Small intestine (tissue), 7 donors: ENCODE measurements at regions not wholly inside any gene's neighbourhood (a gene's known extent, or its start where the extent isn't known, plus 50 kb on each side); places are given as distances from the start of the nearest gene placed in this dataset.

Source experiments
- DNase-seq, 2 donors: peaks; one replicate each; pipeline versions ENCODE4 v3.0.0 to v3.0.0-alpha.2; 2013
- FAIRE-seq: peaks from 2 replicates; lab custom pipeline; 2012; peaks lifted over from hg19 to GRCh38; lab: Jason Lieb, UNC
- H3K27ac ChIP-seq, 3 donors: one replicate each; pipeline ENCODE4 v1.5.1; 2013; ENCODE audit warnings: low read length in 2 of 3, mild to moderate bottlenecking in 2 of 3, control low read depth in 1 of 3, inconsistent platforms in 1 of 3, low read depth in 1 of 3, moderate library complexity in 1 of 3
- H3K27me3 ChIP-seq, 3 donors: one replicate each; pipeline ENCODE4 v1.6.1; 2013; ENCODE audit warnings: low read length in 3 of 3, inconsistent platforms in 1 of 3; ENCODE audit not compliant: control insufficient read depth in 3 of 3, insufficient read depth in 3 of 3
- H3K36me3 ChIP-seq, 3 donors: one replicate each; pipeline ENCODE4 v1.6.1; 2013; ENCODE audit warnings: low read length in 3 of 3, inconsistent platforms in 1 of 3, low read depth in 1 of 3, mild to moderate bottlenecking in 1 of 3, moderate library complexity in 1 of 3; ENCODE audit not compliant: control insufficient read depth in 3 of 3, insufficient read depth in 2 of 3
- H3K4me1 ChIP-seq, 3 donors: one replicate each; pipeline ENCODE4 v1.6.1; 2013; ENCODE audit warnings: low read length in 2 of 3, inconsistent platforms in 1 of 3, low read depth in 1 of 3, mild to moderate bottlenecking in 1 of 3, moderate library complexity in 1 of 3; ENCODE audit not compliant: control insufficient read depth in 3 of 3, insufficient read depth in 2 of 3
- H3K4me3 ChIP-seq, 3 donors: one replicate each; pipeline ENCODE4 v1.5.1; 2013; ENCODE audit warnings: low read length in 3 of 3, control low read depth in 1 of 3, inconsistent platforms in 1 of 3, low read depth in 1 of 3, mild to moderate bottlenecking in 1 of 3, moderate library complexity in 1 of 3
- H3K9me3 ChIP-seq, 2 donors: one replicate each; pipeline ENCODE4 v1.6.1; 2013; ENCODE audit warnings: low read depth in 1 of 2, low read length in 1 of 2; ENCODE audit not compliant: control insufficient read depth in 2 of 2, insufficient read depth in 1 of 2
- WGBS, 3 donors: extraction: QIAGEN DNeasy Blood & Tissue Kit; methylation state at CpG; one replicate each; pipeline ENCODE4 v1.1.7; 2013; 5-methylcytosine and 5-hydroxymethylcytosine counted together
- donor health status: healthy with polysubstance abuse.
- donor health status: control.
- donor health status: control.
- donor health status: Bipolar disorder and iron deficiency.
- donor health status: healthy.

DNA sequence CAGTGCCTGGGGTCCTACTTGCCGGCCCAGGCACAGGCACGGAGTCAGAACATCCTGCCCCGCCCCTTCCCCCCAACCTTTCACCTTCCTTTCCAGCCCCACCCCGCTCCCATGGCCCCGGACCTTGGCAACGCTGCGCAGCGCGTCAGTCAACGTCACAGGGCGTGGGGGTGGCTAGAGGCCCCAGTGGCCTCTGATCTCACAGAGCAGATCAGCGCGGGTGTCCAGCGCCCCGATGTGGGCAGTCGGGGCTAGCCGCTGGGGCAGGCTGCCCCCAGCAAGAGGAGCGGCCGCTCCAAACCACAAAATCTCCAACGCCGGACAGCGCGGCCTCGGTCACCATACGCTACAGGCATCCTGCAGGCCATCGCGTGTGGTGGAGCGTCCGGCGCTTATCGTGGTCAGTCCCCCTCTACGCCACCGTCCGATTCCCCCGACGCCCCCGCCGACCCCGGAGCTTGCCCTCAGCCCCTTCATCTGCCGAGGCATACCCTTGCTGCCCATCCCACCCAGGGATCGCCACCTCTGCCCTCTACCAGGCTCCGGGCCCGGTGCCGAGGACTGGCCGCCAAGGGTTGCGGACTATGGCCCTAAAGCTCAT lies 69.6 kb upstream of the APOOL start:
- Histone ChIP-seq H3K4me1 (no peaks in the 10 kb centered on the region), H3K36me3 (no peaks in the 10 kb centered on the region), H3K27me3 (no peaks in the 10 kb centered on the region), H3K4me3 (no peak overlapping the region), H3K9me3 (no peaks in the 10 kb centered on the region), H3K27ac (no peak overlapping the region)
- FAIRE-seq (no peak), DNase-seq (no peak)
- WGBS, 3 donors = 75 to 92% (median 85%) methylated on average over 17 to 46 of the region's 46 CpGs
